Upper lobe of left lung (tissue), 6 donors: ENCODE measurements at regions not wholly inside any gene's neighbourhood (a gene's known extent, or its start where the extent isn't known, plus 50 kb on each side); places are given as distances from the start of the nearest gene placed in this dataset.
"Not testable (repeated sequence)": the region's sequence is repeated elsewhere in the genome, so short reads cannot be mapped to it uniquely, and the experiment has no call there.

ENCODE experiments used
- ATAC-seq, 2 donors: fragments of 200-7000 bp; cut with Tn5 transposase; one replicate each; pipeline ENCODE4 v1.9.1; 2022; ENCODE audit warnings: mild to moderate bottlenecking in 2 of 2, moderate library complexity in 2 of 2; ENCODE audit not compliant: low FRiP score in 2 of 2
- DNase-seq, 2 donors: peaks; one replicate each; pipeline ENCODE4 v3.0.0-alpha.2; 2019 to 2020
- H3K27ac ChIP-seq, 4 donors: fragments of 200-600 bp; sonication (generic); one replicate each; pipeline ENCODE4 v1.5.1; 2016 to 2019
- H3K27me3 ChIP-seq, 4 donors: fragments of 200-600 bp; sonication (generic); one replicate each; pipeline ENCODE4 v1.5.1; 2017 to 2019
- H3K36me3 ChIP-seq, 4 donors: fragments of 200-600 bp; sonication (generic); one replicate each; pipeline ENCODE4 v1.5.1; 2016 to 2019
- H3K4me1 ChIP-seq, 4 donors: fragments of 200-600 bp; sonication (generic); one replicate each; pipeline ENCODE4 v1.5.1; 2018 to 2019
- H3K4me3 ChIP-seq, 4 donors: fragments of 200-600 bp; sonication (generic); one replicate each; pipeline ENCODE4 v1.5.1; 2017 to 2019; ENCODE audit warnings: mild to moderate bottlenecking in 2 of 4, moderate library complexity in 1 of 4
- H3K9me3 ChIP-seq, 4 donors: fragments of 200-600 bp; sonication (generic); one replicate each; pipeline ENCODE4 v1.5.1; 2018 to 2019
- CTCF ChIP-seq, 6 experiments: fragments of 450-650 bp in 4 of 6; fragments of 200-600 bp in 2 of 6; sonication (generic) in 2 of 6; IDR thresholded peaks; one replicate each; pipeline ENCODE4 v1.5.1; 2016 to 2019; ENCODE audit warnings: antibody characterized with exemption in 6 of 6
- EP300 ChIP-seq, 4 donors: sonication (generic); formaldehyde crosslinking; IDR thresholded peaks; one replicate each; pipeline ENCODE4 v1.5.1; 2017; ENCODE audit warnings: antibody characterized with exemption in 4 of 4, control low read depth in 2 of 4
- POLR2A ChIP-seq, 4 donors: fragments of 450-650 bp; IDR thresholded peaks; one replicate each; pipeline ENCODE4 v1.5.1; 2016 to 2017; ENCODE audit warnings: antibody characterized with exemption in 4 of 4, mild to moderate bottlenecking in 2 of 4
- POLR2AphosphoS5 ChIP-seq, 2 donors: sonication (generic); formaldehyde crosslinking; IDR thresholded peaks; one replicate each; pipeline ENCODE4 v1.5.1; 2017; ENCODE audit warnings: antibody characterized with exemption in 2 of 2
- WGBS, 2 donors: methylation state at CpG; one replicate each; pipeline ENCODE4 v1.1.5; 2017 to 2018; 5-methylcytosine and 5-hydroxymethylcytosine counted together
- donor health status: DM: no; HTN: no; CAD: no; lungs with moderate emphysema.
- donor health status: DM: no; HTN: yes; CAD: no; lungs with severe emphysema.

GRCh38 chr7:108652886-108653285 is 83.2 kb downstream of the DNAJB9 start:
- Histone ChIP-seq H3K27ac (no peak overlapping the region), H3K4me1 (no peaks in the 10 kb centered on the region), H3K36me3 (no peaks in the 10 kb centered on the region), H3K4me3 (no peak overlapping the region), H3K9me3 (no peaks in the 10 kb centered on the region), H3K27me3 (no peaks in the 10 kb centered on the region)
- WGBS, 2 donors: 94% methylated on average over 9 of the region's 9 CpGs
- TF ChIP-seq EP300 (IDR thresholded peaks at IDR 0.05) (no peak), CTCF (IDR thresholded peaks at IDR 0.05) (no peak), POLR2AphosphoS5 (IDR thresholded peaks at IDR 0.05) (no peak), POLR2A (IDR thresholded peaks at IDR 0.05) (no peak)
- ATAC-seq (no peak), DNase-seq (peak in 1 of 2 donors; percentile 33)

- WGBS, 2 donors: 68 to 82% methylated on average over 4 of the region's 4 CpGs
- no peaks in the 10 kb centered on the region for H3K9me3 ChIP-seq
- no peak overlapping the region for H3K4me3 ChIP-seq
- H3K36me3 ChIP-seq: no peaks in the 10 kb centered on the region
- TF ChIP-seq EP300 (IDR thresholded peaks at IDR 0.05) (no peak), POLR2A (IDR thresholded peaks at IDR 0.05) (no peak), CTCF (IDR thresholded peaks at IDR 0.05) (no peak), POLR2AphosphoS5 (IDR thresholded peaks at IDR 0.05) (no peak)
- no peaks in the 10 kb centered on the region for H3K27me3 ChIP-seq
- no peaks in the 10 kb centered on the region for H3K4me1 ChIP-seq
- no peak overlapping the region for H3K27ac ChIP-seq
- ATAC-seq: no peak
- DNase-seq: no peak
Measured at GRCh38 chr7:108653526-108653925, 83.9 kb downstream of the DNAJB9 start.

GRCh38 chr7:108657140-108657726 is 87.6 kb downstream of the DNAJB9 start:
- H3K4me3 ChIP-seq, H3K9me3 ChIP-seq, ATAC-seq, H3K27me3 ChIP-seq, H3K4me1 ChIP-seq, H3K36me3 ChIP-seq, H3K27ac ChIP-seq: not testable (repeated sequence)
- peak in 1 of 2 donors; percentile 75 for DNase-seq
- 95% methylated on average over 21 to 30 of the region's 37 CpGs for WGBS, 2 donors

- no peak for DNase-seq
- 63 to 64% methylated on average over 3 of the region's 3 CpGs for WGBS, 2 donors
- ATAC-seq: no peak
Measured at GRCh38 chr7:108659261-108659660, 89.6 kb downstream of the DNAJB9 start.

GRCh38 chr7:108659867-108660266 is 90.2 kb downstream of the DNAJB9 start:
- Histone ChIP-seq H3K4me1 (no peaks in the 10 kb centered on the region), H3K4me3 (no peak overlapping the region), H3K27me3 (no peaks in the 10 kb centered on the region), H3K27ac (no peak overlapping the region), H3K36me3 (no peaks in the 10 kb centered on the region), H3K9me3 (no peaks in the 10 kb centered on the region)
- ATAC-seq (no peak), DNase-seq (no peak)
- TF ChIP-seq POLR2A (IDR thresholded peaks at IDR 0.05): no peak
- no peak for TF ChIP-seq CTCF (IDR thresholded peaks at IDR 0.05)
- TF ChIP-seq POLR2AphosphoS5 (IDR thresholded peaks at IDR 0.05): no peak
- no peak for TF ChIP-seq EP300 (IDR thresholded peaks at IDR 0.05)
- 45 to 46% methylated on average over 2 of the region's 2 CpGs for WGBS, 2 donors

More at GRCh38 chr7:108659261-108659660, 89.6 kb downstream of the DNAJB9 start:
- Histone ChIP-seq H3K4me1 (no peaks in the 10 kb centered on the region), H3K36me3 (no peaks in the 10 kb centered on the region), H3K27ac (no peak overlapping the region), H3K27me3 (no peaks in the 10 kb centered on the region), H3K9me3 (no peaks in the 10 kb centered on the region), H3K4me3 (no peak overlapping the region)
- no peak for TF ChIP-seq POLR2A (IDR thresholded peaks at IDR 0.05)
- TF ChIP-seq CTCF (IDR thresholded peaks at IDR 0.05): no peak
- no peak for TF ChIP-seq POLR2AphosphoS5 (IDR thresholded peaks at IDR 0.05)
- no peak for TF ChIP-seq EP300 (IDR thresholded peaks at IDR 0.05)
